ENCODE measurements at regions not wholly inside any gene's neighbourhood (a gene's known extent, or its start where the extent isn't known, plus 50 kb on each side); places are given as distances from the start of the nearest gene placed in this dataset.
A peak's percentile ranks its signal among the peaks of the same experiment; 100 is the strongest.

DNA sequence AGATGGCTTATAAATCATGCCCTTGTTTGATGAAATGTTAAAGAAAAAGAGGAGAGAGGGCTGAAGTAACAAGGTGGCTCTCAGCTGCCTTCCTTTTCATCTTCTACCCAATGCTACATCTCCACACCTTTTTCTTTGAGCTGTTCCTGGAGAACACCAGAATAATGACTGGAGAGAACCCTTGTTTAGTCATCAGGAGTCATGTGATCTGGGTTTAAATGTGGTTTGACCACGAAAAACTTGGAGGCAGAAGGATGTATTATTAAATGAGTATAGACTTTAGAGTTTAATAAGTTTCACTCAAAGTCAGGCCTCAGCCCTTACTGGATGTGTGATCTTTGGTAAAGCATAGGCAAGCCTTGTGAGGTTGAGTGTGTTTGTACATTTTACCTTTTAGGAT lies 230.3 kb upstream of the TBL1XR1 start:
- Mint-ChIP-seq H3K27me3 (no peaks in the 10 kb centered on the region), H3K27ac (peak overlapping the region; percentile 78), H3K4me3 (peak overlapping the region; percentile 57), H3K36me3 (peaks cover 3% of the 10 kb centered on the region), H3K9me3 (ENCODE audit: low read depth) (no peaks in the 10 kb centered on the region), H3K4me1 (ENCODE audit: low read depth) (peaks cover 22% of the 10 kb centered on the region)

DNA sequence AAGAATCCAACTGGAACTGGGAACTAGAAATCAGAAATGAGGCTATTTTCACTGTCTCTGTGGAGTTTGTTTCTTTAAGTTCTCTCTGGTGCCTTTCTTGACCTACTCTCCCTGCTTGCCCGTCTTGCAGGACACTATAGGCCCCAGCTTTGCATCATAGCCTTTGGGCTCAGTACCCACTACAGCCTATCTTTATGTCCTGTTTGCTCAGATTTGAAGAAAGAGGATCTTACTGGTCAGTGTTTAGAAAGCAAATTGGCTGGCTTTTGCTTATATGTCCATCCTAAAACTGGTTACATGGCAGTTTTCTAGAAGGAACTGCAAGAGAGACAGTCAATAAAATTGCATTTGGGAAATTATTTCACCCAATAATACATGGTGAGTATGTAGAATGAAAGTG lies 231.8 kb upstream of the TBL1XR1 start:
- no peaks in the 10 kb centered on the region for H3K27me3 Mint-ChIP-seq
- H3K4me1 Mint-ChIP-seq (ENCODE audit: low read depth), result peaks cover 22% of the 10 kb centered on the region
- H3K4me3 Mint-ChIP-seq, result no peak overlapping the region
- H3K36me3 Mint-ChIP-seq, result peaks cover 3% of the 10 kb centered on the region
- no peaks in the 10 kb centered on the region for H3K9me3 Mint-ChIP-seq (ENCODE audit: low read depth)
- no peak overlapping the region for H3K27ac Mint-ChIP-seq

DNA sequence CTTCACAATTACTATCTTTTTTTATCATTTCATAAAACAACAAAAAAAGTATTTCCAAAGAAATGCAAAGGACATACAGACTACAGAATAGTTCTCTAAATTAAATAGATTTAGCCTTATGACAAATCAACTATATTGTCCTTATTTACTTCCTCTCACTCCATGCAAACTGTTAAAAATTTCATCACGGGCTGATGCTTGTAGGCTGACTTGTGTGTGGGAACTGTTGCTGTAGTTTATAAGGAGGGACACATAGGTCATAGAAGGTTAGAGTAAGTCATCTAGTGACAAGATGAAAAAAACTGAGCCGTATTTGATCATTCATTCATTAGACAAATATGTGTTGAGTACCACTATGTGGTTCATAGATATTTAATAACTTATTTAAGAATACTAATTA lies 232.5 kb upstream of the TBL1XR1 start:
- Mint-ChIP-seq H3K4me1 (ENCODE audit: low read depth) (peaks cover 20% of the 10 kb centered on the region), H3K36me3 (peaks cover 3% of the 10 kb centered on the region), H3K27ac (no peak overlapping the region), H3K27me3 (no peaks in the 10 kb centered on the region), H3K4me3 (no peak overlapping the region), H3K9me3 (ENCODE audit: low read depth) (no peaks in the 10 kb centered on the region)

DNA sequence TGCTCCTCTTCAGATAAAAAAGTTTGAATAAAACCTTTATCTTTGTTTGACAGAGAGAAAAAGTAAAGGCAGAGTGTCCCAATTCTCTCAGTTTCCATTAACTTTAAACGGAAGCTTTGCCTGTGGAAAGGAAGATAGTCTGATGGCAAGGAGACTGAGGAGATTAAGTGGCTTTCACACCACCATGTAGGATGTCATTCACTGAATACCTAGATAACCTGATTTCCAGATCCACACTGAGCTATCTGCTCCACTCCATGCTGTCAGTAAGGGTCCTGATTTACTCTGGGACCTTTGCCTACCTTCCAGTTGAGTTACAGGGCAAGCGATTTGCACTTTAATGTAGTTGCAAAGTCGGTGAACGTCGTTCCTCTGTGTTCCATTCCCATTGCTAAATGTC lies 233.4 kb upstream of the TBL1XR1 start:
- Mint-ChIP-seq H3K4me3 (no peak overlapping the region), H3K27me3 (no peaks in the 10 kb centered on the region), H3K27ac (no peak overlapping the region), H3K9me3 (ENCODE audit: low read depth) (no peaks in the 10 kb centered on the region), H3K36me3 (peaks cover 3% of the 10 kb centered on the region), H3K4me1 (ENCODE audit: low read depth) (peaks cover 19% of the 10 kb centered on the region)

DNA sequence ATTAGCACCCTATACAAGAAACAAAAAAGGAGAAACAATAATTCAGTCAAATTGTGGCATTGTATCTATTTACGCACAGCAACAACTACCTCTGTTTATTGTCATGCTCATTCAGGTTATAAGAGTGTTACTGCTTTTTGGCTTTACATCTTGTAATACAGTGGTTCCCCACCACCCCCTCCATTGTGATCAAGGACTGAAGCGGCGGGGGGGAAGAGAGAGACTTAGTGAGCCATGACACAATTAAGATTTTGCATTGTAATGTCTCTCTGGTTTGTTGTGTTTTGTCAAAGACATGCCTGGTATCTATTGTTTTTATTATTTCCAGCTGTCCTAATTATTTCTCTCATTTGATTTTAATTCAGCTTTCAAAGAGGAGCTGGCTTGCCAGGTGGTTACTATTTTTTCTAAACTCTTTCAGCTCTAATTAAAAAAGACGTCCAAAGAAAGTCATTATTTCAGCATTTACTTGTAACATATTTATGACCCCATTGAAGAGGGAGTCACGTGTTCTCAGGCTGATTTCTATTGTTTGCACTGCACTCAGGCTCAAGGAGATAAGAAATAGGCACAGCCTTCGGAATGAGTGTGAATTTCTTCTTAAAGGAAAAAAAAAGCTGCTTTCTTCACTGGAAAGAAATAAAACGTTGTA lies 234.4 kb upstream of the TBL1XR1 start:
- no peak overlapping the region for H3K4me3 Mint-ChIP-seq
- H3K9me3 Mint-ChIP-seq (ENCODE audit: low read depth), result no peaks in the 10 kb centered on the region
- no peaks in the 10 kb centered on the region for H3K27me3 Mint-ChIP-seq
- H3K36me3 Mint-ChIP-seq, result no peaks in the 10 kb centered on the region
- H3K27ac Mint-ChIP-seq, result no peak overlapping the region
- peaks cover 15% of the 10 kb centered on the region for H3K4me1 Mint-ChIP-seq (ENCODE audit: low read depth)

DNA sequence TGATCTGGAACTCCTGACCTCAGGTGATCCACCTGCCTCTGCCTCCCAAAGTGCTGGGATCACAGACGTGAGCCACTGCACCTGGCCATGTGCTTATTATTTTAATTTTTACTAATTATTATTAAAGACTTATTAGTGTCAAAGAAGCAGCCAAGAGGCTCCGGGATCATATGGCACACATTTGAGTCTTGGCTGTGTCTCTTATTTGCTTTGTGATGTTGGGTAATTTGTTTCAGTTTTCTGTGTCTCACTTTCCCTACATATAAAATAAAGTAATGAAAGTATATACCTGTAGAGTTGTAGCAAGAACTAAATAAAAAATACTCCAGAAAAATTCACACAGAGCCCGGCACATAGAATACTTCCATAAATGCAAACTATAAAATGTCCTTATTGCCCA lies 238.0 kb upstream of the TBL1XR1 start:
- Mint-ChIP-seq H3K4me3 (no peak overlapping the region), H3K27ac (no peak overlapping the region), H3K9me3 (ENCODE audit: low read depth) (no peaks in the 10 kb centered on the region), H3K27me3 (no peaks in the 10 kb centered on the region), H3K36me3 (no peaks in the 10 kb centered on the region), H3K4me1 (ENCODE audit: low read depth) (no peaks in the 10 kb centered on the region)

DNA sequence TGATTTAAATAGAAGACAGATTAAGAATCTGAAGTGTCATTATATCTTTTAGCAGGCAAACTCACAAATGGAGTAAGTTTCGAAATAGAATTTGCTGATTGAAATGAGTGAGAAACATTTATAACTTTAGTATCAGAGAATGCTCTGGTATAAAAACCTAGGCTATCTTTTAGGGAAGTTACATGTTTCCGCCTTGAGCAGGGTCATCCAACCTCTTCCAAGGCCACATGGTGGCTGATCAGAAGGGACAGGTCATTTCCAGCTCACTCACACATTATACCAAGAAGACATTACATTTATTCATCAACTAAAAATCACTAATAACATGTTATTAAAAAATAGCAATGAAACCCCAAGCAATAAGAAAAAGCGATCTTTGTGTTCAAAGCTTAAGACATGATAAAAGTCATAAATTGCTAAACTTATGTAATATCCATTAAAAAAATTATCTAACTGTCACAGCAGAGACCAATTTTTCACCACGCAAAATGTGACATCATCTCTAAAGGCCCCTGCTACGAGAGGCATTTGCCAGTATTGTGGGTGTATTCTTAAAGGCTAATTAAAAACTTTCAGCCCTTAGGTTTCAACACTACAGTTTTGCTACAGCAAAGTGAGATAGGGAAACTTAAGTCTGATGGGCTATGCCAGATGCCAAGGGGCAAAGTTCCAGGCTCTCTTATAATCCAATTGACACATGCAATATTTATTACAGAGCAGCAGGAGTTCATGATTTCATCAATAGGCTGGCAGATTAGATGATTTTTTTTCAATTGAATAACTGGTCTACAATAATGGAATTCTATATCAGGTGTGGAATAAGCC lies 240.4 kb upstream of the TBL1XR1 start:
- Mint-ChIP-seq H3K4me1 (ENCODE audit: low read depth) (no peaks in the 10 kb centered on the region), H3K27ac (no peak overlapping the region), H3K36me3 (no peaks in the 10 kb centered on the region), H3K4me3 (no peak overlapping the region), H3K27me3 (no peaks in the 10 kb centered on the region), H3K9me3 (ENCODE audit: low read depth) (no peaks in the 10 kb centered on the region)

DNA sequence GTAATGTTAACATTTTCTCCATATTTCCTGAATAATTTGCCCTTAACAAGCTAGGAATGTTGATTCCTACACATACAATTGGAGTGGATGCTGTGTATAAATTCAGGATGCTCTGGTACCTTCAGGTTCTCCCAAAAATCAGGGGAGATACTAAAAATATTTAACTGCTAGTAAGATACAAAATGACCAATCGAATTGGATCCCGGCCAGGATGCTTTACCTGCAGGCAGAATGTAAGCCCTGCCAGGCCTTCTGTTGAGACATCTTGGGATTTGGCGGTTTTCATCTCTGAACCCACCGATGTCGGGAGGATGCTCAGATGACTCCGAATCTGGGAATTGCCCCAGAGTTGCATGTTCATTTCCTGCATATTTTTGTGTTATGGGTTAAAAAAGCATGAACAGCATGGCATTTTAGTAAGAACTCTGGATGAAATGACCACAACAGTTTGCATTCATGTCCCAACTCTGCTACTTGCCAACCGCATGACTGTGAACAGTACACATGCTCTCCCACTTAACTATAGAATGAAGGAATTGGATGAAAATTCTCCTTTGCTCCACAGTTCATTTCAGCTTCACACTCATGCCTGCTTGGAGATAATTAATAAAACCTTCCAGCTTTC lies 241.4 kb upstream of the TBL1XR1 start:
- Mint-ChIP-seq H3K27ac (no peak overlapping the region), H3K27me3 (no peaks in the 10 kb centered on the region), H3K4me3 (no peak overlapping the region), H3K9me3 (ENCODE audit: low read depth) (no peaks in the 10 kb centered on the region), H3K4me1 (ENCODE audit: low read depth) (no peaks in the 10 kb centered on the region), H3K36me3 (no peaks in the 10 kb centered on the region)

DNA sequence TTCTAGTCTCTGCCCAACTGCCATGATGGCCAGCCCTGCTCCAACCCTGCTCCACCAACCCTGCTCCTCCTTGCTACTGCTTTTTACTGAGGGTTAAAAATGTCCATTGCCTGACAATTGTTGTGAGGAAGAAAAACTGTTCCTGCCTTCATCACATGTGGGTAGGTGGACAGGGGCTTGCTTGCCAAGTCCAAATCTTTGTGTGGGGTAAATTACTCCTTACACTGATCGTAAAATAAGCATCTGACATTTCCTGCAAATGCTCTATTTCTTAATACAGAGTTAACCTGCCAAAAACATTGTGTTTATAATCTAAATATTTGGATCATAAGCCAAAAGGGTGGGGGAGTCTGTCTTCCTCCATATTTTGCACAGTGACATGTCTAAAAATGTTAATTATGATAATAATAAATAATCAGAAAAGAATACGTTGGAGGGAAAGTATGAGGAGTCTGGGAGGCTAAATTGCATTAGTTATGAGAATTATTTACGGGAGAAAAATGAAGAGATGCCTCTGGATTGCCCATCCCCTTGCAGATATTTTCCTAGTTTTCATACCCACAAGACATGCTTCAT lies 242.5 kb upstream of the TBL1XR1 start:
- no peaks in the 10 kb centered on the region for H3K9me3 Mint-ChIP-seq (ENCODE audit: low read depth)
- H3K27ac Mint-ChIP-seq, result no peak overlapping the region
- no peak overlapping the region for H3K4me3 Mint-ChIP-seq
- no peaks in the 10 kb centered on the region for H3K4me1 Mint-ChIP-seq (ENCODE audit: low read depth)
- H3K27me3 Mint-ChIP-seq, result no peaks in the 10 kb centered on the region
- H3K36me3 Mint-ChIP-seq, result no peaks in the 10 kb centered on the region

DNA sequence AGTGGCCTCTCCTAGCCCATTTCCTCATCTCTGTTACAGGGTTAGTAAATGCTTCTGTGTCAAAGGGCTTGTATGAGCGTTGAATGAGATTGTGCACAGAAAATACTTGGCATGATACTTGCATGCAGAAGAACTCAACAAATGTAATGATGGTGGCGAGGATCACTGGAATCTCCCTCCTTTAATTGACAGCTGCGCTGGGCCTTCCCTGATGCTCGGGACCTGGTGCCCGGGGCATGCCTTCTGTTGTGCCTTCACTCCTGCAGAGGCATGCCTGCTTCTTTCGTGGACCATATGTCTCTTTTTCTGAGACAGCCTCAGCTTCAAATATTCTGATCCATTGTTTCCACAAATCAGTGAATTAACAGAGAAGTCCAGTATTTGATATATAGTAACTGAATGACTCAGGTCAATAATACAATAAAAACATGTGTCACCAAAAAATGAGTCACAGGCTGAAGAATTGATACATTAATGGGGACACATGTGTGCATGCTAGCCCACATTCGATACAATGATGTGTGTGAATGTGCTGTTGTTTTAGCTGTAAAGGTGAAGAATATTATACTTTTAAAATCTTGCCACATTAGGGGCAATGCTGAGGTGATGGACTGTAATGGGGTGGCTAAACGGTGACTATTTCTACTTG lies 243.3 kb upstream of the TBL1XR1 start:
- H3K27ac Mint-ChIP-seq, result no peak overlapping the region
- no peaks in the 10 kb centered on the region for H3K36me3 Mint-ChIP-seq
- H3K4me3 Mint-ChIP-seq, result no peak overlapping the region
- no peaks in the 10 kb centered on the region for H3K9me3 Mint-ChIP-seq (ENCODE audit: low read depth)
- H3K4me1 Mint-ChIP-seq (ENCODE audit: low read depth), result no peaks in the 10 kb centered on the region
- H3K27me3 Mint-ChIP-seq, result no peaks in the 10 kb centered on the region

DNA sequence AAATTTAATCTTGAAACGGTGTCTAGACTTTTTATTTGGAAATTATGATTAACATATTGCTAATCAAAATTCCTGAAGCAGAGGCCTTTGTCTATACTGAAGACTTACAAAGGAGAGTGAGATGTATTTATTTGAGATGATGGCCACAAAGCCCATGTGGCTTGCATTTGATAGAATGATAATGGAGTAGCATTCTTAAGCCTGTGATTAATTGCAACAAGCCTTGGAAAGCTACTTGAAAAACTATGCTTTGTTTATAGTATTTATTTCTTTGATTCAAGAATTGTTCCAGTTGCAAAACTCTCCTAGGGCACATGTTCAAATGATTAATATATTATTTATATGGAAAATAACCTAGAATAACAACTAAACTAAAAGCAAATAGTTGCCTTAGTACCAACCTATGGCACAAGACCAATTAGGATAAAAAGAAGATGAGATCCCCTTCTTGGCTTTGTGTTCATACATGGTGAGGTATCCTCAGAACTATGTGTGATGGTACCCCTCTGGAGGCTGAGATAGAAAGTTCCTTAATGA lies 244.1 kb upstream of the TBL1XR1 start:
- no peaks in the 10 kb centered on the region for H3K9me3 Mint-ChIP-seq (ENCODE audit: low read depth)
- no peaks in the 10 kb centered on the region for H3K4me1 Mint-ChIP-seq (ENCODE audit: low read depth)
- H3K27me3 Mint-ChIP-seq, result no peaks in the 10 kb centered on the region
- no peak overlapping the region for H3K27ac Mint-ChIP-seq
- no peaks in the 10 kb centered on the region for H3K36me3 Mint-ChIP-seq
- H3K4me3 Mint-ChIP-seq, result no peak overlapping the region

DNA sequence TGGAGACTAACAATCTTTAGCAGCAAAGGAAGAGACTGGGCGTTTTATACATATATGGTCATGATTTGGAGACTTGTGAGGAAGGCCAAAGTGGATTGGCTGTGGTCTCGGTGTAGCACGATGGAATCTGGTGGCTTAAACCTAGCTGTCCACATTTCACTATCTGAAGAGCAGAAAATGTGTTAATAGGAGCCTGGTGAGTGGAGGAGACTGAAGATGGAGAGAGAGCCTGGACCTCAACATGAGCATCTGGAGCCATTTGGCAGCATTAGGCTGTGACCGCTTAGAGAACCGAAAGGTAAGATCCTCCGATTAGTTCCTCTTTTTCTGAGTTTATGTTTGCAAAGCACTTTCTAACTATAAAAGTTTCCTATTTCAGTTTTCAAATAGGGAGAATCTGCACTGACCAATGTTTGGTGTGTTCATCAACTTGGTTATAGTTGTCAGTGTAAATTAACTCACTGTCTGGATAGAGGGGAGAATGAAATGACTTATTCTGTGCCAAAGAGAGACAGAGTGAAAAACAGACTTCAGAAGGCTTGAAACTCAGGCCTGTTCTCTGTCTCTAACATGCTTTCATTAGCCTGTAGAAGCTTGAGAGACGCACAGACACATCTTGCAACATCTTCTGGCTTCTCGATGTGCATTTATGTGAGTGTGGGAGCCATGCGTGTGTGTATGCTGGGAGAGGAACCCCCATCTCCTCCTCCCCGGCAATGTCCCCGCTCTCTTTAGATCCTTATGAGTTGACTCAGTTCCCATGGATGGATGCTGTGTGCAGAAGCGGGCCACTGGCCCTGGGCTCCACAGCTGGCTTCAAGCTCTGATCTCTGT lies 244.7 kb upstream of the TBL1XR1 start:
- no peaks in the 10 kb centered on the region for H3K9me3 Mint-ChIP-seq (ENCODE audit: low read depth)
- H3K4me1 Mint-ChIP-seq (ENCODE audit: low read depth), result no peaks in the 10 kb centered on the region
- H3K27me3 Mint-ChIP-seq, result no peaks in the 10 kb centered on the region
- no peak overlapping the region for H3K4me3 Mint-ChIP-seq
- no peaks in the 10 kb centered on the region for H3K36me3 Mint-ChIP-seq
- no peak overlapping the region for H3K27ac Mint-ChIP-seq

DNA sequence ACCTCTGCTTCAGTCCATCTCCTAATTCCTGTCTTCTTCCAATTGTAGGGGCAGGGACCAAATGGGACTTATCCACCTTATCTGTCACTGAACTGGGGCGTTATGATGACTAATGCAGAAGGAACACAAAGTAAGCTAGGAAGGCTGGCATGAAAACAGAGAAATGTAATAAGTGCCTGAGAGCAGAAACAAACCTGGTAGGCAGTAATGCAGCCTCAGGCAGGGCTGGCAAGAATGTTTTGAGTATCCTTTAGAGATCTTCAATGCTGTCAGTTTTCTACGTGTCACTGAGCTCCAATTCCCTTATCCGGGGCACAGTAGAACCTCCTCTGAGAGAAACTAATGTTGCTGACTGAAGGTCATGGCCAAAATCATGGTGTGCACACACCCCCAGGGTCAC lies 246.2 kb upstream of the TBL1XR1 start:
- H3K36me3 Mint-ChIP-seq, result no peaks in the 10 kb centered on the region
- no peaks in the 10 kb centered on the region for H3K27me3 Mint-ChIP-seq
- no peak overlapping the region for H3K4me3 Mint-ChIP-seq
- peaks cover 5% of the 10 kb centered on the region for H3K4me1 Mint-ChIP-seq (ENCODE audit: low read depth)
- no peaks in the 10 kb centered on the region for H3K9me3 Mint-ChIP-seq (ENCODE audit: low read depth)
- no peak overlapping the region for H3K27ac Mint-ChIP-seq

DNA sequence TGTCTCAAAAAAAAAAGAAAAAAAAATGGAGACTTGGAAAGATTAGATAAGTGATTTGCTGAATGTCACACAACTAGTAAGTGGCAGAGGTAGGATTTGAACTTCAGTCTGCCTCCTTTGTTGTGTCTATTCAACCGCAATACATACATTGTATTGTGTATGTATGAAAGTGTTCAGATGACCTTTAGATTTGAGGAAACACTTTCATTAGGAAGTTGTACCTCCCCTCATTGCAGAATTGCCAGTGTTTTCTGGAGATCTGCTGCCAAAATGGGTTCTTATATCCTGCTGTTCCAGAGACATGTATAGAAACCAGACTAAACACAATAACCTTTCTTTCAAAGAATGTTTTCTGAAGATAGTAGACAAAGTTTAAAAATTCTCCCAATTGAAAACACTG lies 247.4 kb upstream of the TBL1XR1 start:
- Mint-ChIP-seq H3K4me1 (ENCODE audit: low read depth) (peaks cover 17% of the 10 kb centered on the region), H3K9me3 (ENCODE audit: low read depth) (no peaks in the 10 kb centered on the region), H3K36me3 (no peaks in the 10 kb centered on the region), H3K27me3 (no peaks in the 10 kb centered on the region), H3K27ac (no peak overlapping the region), H3K4me3 (no peak overlapping the region)

Data from activated naive CD8-positive, alpha-beta T cell (primary cell).